Naive B cell (primary cell): ENCODE measurements at regions not wholly inside any gene's neighbourhood (a gene's known extent, or its start where the extent isn't known, plus 50 kb on each side); places are given as distances from the start of the nearest gene placed in this dataset.
"Not testable (repeated sequence)": the region's sequence is repeated elsewhere in the genome, so short reads cannot be mapped to it uniquely, and the experiment has no call there.

Experiments used
- ATAC-seq, 2 donors: fragments of 150-1000 bp; cut with Tn5 transposase; 2 replicates each; pipeline ENCODE4 v1.10.0; 2021; ENCODE audit warnings: low read depth in 2 of 2, mild to moderate bottlenecking in 2 of 2, moderate library complexity in 2 of 2
- DNase-seq: peaks from one replicate; pipeline ENCODE4 v3.0.0; 2022
- H3K27ac Mint-ChIP-seq, 6 donors: one replicate each; pipeline ENCODE4 v1.8.0; 2020 to 2022; ENCODE audit warnings: mild to moderate bottlenecking in 6 of 6, mixed read lengths in 6 of 6, moderate library complexity in 5 of 6, inconsistent platforms in 2 of 6
- H3K27me3 Mint-ChIP-seq, 3 donors: one replicate each; pipeline ENCODE4 v1.8.0; 2021 to 2022; ENCODE audit warnings: mixed read lengths in 3 of 3, mild to moderate bottlenecking in 1 of 3
- H3K36me3 Mint-ChIP-seq, 2 donors: one replicate each; pipeline ENCODE4 v1.8.0; 2020 to 2022; ENCODE audit warnings: mixed read lengths in 2 of 2, inconsistent platforms in 1 of 2, mild to moderate bottlenecking in 1 of 2
- H3K4me1 Mint-ChIP-seq, 3 donors: one replicate each; pipeline ENCODE4 v1.8.0; 2020 to 2022; ENCODE audit warnings: mixed read lengths in 3 of 3, inconsistent platforms in 1 of 3, mild to moderate bottlenecking in 1 of 3, moderate library complexity in 1 of 3
- H3K4me3 Mint-ChIP-seq, 8 donors: one replicate each; pipeline ENCODE4 v1.8.0; 2020 to 2022; ENCODE audit warnings: mild to moderate bottlenecking in 8 of 8, mixed read lengths in 8 of 8, moderate library complexity in 8 of 8, inconsistent platforms in 2 of 8
- H3K9me3 Mint-ChIP-seq, 7 donors: one replicate each; pipeline ENCODE4 v1.8.0; 2020 to 2022; ENCODE audit warnings: mixed read lengths in 7 of 7, mild to moderate bottlenecking in 5 of 7, inconsistent platforms in 2 of 7, moderate library complexity in 1 of 7

DNA sequence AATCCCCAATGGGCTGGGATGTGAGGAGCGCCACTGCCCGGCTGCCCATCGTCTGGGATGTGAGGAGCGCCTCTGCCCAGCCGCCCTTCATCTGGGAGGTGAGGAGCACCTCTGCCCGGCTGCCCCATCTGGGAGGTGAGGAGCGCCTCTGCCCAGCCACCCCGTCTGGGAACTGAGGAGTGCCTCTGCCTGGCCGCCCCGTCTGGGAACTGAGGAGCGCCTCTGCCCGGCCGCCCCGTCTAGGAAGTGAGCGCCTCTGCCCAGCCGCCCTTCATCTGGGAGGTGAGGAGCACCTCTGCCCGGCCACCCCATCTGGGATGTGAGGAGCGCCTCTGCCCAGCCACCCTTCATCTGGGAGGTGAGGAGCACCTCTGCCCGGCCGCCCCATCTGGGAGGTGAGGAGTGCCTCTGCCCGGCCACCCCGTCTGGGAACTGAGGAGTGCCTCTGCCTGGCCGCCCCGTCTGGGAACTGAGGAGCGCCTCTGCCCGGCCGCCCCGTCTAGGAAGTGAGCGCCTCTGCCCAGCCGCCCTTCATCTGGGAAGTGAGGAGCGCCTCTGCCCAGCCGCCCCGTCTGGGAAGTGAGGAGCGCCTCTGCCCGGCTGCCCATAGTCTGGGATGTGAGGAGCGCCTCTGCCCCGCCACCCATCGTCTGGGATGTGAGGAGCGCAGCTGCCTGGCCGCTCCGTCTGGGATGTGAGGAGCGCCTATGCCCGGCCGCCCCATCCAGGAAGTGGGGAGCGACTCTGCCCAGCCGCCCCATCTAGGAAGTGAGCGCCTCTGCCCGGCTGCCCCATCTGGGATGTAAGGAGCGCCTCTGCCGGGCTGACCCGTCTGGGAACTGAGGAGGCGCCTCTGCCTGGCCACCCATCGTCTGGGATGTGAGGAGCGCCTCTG lies 1085.7 kb downstream of the TYW1 start:
- H3K27me3 Mint-ChIP-seq, H3K4me1 Mint-ChIP-seq, H3K36me3 Mint-ChIP-seq, H3K4me3 Mint-ChIP-seq, H3K27ac Mint-ChIP-seq, DNase-seq, ATAC-seq: not testable (repeated sequence)
- H3K9me3 Mint-ChIP-seq: peaks cover 12 to 34% (median 27%) of the 10 kb centered on the region in 7 donors

DNA sequence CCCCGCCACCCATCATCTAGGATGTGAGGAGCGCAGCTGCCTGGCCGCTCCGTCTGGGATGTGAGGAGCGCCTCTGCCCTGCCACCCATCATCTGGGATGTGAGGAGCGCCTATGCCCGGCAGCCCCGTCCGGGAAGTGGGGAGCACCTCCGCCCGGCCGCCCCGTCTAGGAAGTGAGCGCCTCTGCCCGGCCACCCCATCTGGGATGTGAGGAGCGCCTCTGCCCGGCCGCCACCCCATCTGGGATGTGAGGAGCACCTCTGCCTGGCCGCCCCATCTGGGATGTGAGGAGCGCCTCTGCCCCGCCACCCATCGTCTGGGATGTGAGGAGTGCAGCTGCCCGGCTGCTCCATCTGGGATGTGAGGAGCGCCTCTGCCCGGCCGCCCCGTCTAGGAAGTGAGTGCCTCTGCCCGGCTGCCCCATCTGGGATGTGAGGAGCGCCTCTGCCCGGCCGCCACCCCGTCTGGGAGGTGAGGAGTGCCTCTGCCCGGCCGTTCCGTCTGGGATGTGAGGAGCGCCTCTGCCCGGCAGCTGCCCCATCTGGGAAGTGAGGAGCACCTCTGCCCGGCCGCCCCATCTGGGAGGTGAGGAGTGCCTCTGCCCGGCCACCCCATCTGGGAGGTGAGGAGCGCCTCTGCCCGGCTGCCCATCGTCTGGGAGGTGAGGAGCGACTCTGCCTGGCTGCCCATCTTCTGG lies 1086.5 kb downstream of the TYW1 start:
- not testable (repeated sequence) for H3K4me3 Mint-ChIP-seq, ATAC-seq, H3K4me1 Mint-ChIP-seq, DNase-seq, H3K36me3 Mint-ChIP-seq, H3K27ac Mint-ChIP-seq, H3K27me3 Mint-ChIP-seq
- peaks cover 12 to 34% (median 26%) of the 10 kb centered on the region in 7 donors for H3K9me3 Mint-ChIP-seq

DNA sequence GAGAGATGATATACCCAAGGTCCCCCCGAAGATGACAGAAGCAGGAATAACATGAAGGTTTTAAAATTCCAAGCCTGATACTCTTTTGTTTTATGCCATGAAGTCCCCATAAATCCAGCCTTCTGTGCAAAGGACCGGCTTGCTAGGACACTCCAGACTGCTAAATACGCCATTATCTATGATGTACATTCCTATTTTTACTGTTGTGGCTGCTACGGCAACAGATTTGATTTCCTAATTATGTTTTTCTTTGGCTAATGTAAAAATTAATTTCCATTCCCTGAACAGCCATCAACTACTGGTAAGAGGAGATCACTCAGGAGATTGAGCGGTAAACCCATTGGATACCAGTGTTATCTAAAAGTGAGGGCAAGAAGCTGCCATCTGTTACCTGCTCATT lies 1090.8 kb downstream of the TYW1 start:
- no peak for DNase-seq
- Mint-ChIP-seq H3K36me3 (no peaks in the 10 kb centered on the region), H3K27ac (no peak overlapping the region), H3K27me3 (no peaks in the 10 kb centered on the region), H3K4me1 (no peaks in the 10 kb centered on the region), H3K4me3 (no peak overlapping the region), H3K9me3 (peaks cover 3 to 41% (median 18%) of the 10 kb centered on the region in 7 donors)
- no peak for ATAC-seq

DNA sequence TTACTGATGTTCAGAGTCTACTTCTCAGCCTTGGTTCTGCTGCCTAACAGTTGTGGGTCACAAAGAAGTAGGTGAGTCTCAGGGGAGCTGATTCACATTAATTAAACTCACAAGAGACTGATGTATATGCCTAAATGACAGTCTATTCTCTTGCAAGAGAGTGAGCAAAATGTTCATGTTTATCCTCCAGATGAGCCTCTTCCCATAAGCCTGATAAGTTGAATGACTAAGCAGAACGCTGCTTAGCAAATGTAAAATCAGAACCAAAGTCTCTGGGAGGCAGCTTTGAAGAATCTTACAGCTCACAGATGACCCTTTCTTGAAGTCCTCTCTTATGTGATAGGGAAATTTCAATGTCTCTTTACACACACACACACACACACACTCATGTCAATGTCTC lies 1092.2 kb downstream of the TYW1 start:
- H3K9me3 Mint-ChIP-seq: peaks cover 7 to 41% (median 20%) of the 10 kb centered on the region in 7 donors
- H3K36me3 Mint-ChIP-seq: no peaks in the 10 kb centered on the region
- H3K27me3 Mint-ChIP-seq: no peaks in the 10 kb centered on the region

DNA sequence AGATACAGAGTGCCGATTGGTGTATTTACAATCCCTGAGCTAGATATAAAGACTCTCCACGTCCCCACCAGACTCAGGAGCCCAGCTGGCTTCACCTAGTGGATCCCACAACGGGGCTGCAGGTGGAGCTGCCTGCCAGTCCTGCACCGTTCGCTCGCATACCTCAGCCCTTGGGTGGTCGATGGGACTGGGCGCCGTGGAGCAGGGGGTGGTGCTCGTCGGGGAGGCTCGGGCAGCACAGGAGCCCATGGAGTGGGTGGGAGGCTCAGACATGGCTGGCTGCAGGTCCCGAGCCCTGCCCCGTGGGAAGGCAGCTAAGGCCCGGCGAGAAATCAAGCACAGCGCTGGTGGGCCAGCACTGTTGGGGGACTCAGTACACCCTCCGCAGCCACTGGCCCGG lies 1093.6 kb downstream of the TYW1 start:
- not testable (repeated sequence) for ATAC-seq, H3K4me1 Mint-ChIP-seq, DNase-seq, H3K36me3 Mint-ChIP-seq, H3K27me3 Mint-ChIP-seq, H3K27ac Mint-ChIP-seq, H3K4me3 Mint-ChIP-seq
- H3K9me3 Mint-ChIP-seq: peaks cover 2 to 39% (median 18%) of the 10 kb centered on the region in 7 donors

More for the DNA sequence above, 1092.2 kb downstream of the TYW1 start:
- H3K27ac Mint-ChIP-seq: no peak overlapping the region
- DNase-seq (no peak), ATAC-seq (no peak)
- H3K4me1 Mint-ChIP-seq: no peaks in the 10 kb centered on the region
- no peak overlapping the region for H3K4me3 Mint-ChIP-seq

DNA sequence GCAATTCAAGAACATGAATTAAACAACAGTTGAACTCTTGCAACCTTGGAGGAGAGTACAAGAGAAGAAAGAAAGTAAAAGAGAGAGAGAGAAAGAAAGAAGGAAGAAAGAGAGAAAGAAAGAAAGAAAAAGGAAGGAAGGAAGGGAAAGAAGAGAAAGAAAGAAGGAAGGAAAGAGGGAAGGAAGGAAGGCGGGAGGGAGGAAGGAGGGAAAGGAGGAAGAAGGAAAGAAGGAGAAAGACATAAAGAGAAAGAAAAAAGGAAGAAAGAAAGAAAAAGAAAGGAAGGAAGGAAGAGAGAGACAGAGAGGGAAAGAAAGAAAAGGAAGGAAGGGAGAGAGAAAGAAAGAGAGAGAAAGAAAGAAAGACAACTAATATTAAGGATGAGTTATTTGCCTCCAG lies 1106.7 kb downstream of the TYW1 start:
- no peak overlapping the region for H3K4me3 Mint-ChIP-seq
- H3K27ac Mint-ChIP-seq: no peak overlapping the region
- no peak for ATAC-seq
- DNase-seq: no peak
- H3K36me3 Mint-ChIP-seq: no peaks in the 10 kb centered on the region
- peaks cover 0 to 14% (median 2%) of the 10 kb centered on the region in 7 donors for H3K9me3 Mint-ChIP-seq
- no peaks in the 10 kb centered on the region for H3K27me3 Mint-ChIP-seq
- H3K4me1 Mint-ChIP-seq: no peaks in the 10 kb centered on the region

DNA sequence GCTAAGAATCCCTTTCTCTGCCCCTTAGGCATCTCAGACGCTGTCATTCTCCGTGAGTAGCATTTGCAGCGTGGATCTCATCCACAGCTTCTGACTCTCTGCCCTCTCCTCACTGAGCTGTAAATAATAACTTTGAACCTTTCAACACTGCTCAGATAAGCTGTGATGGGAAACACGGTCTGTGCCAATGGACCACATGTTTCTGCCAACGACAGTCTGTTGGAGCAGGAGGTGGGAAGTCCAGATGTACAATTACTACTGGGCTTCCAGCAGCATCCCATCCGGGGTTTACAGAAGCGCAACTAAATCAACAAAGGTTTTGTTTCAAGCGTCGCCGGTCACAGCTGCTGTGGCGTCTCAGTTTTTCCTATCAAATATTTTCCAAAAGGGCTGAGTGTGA lies 1110.6 kb downstream of the TYW1 start:
- no peak overlapping the region for H3K4me3 Mint-ChIP-seq

DNA sequence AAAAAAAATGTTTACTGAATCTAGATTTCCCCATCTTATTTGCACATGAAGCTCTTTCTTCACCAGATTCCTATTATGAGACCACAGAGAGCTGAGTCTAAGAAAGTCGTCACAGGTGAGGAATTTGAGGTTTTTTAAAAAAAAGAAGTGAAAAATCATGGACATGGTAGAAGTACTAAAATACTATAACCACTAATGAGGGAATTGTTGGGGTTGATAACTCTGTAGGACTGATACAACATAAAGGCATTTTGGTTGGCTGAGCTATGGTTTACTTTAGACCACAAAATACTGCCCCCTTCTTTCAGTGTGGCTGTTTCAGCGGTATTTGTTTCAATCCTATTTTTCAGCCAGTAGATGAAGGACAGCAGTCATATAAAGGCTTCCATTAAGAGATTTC lies 1111.3 kb downstream of the TYW1 start:
- Mint-ChIP-seq H3K27ac (no peak overlapping the region), H3K4me3 (no peak overlapping the region), H3K27me3 (no peaks in the 10 kb centered on the region)

More for the DNA sequence above, 1110.6 kb downstream of the TYW1 start:
- no peaks in the 10 kb centered on the region for H3K36me3 Mint-ChIP-seq
- no peaks in the 10 kb centered on the region for H3K4me1 Mint-ChIP-seq
- peaks cover 3 to 8% (median 4%) of the 10 kb centered on the region in 7 donors for H3K9me3 Mint-ChIP-seq
- H3K27ac Mint-ChIP-seq: no peak overlapping the region
- no peak for ATAC-seq
- DNase-seq: no peak
- no peaks in the 10 kb centered on the region for H3K27me3 Mint-ChIP-seq

DNA sequence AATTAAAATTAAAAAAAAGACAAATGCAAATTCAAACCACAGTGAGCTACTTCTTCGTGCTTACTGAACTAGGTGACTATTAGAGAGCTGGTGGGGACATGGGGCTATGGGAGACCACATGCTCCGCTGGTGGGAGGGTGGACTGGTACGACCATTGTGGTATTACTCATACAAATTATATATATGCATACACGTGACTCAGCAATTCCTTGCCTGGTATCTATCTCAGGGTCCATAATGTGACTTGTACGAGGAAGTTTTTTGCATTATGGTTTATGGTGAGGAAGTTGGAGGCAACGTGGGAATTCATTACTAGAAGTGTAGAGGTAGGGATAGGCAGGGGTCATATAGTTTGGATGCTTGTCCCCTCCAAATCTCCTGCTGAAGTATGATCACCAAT lies 1112.7 kb downstream of the TYW1 start:
- no peak for ATAC-seq
- Mint-ChIP-seq H3K27me3 (no peaks in the 10 kb centered on the region), H3K4me1 (no peaks in the 10 kb centered on the region), H3K9me3 (peaks cover 0 to 12% (median 3%) of the 10 kb centered on the region in 7 donors), H3K27ac (no peak overlapping the region), H3K4me3 (no peak overlapping the region), H3K36me3 (no peaks in the 10 kb centered on the region)
- DNase-seq: no peak

More for the DNA sequence above, 1111.3 kb downstream of the TYW1 start:
- Mint-ChIP-seq H3K36me3 (no peaks in the 10 kb centered on the region), H3K9me3 (peaks cover 0 to 10% (median 6%) of the 10 kb centered on the region in 7 donors), H3K4me1 (no peaks in the 10 kb centered on the region)
- ATAC-seq (no peak), DNase-seq (no peak)

DNA sequence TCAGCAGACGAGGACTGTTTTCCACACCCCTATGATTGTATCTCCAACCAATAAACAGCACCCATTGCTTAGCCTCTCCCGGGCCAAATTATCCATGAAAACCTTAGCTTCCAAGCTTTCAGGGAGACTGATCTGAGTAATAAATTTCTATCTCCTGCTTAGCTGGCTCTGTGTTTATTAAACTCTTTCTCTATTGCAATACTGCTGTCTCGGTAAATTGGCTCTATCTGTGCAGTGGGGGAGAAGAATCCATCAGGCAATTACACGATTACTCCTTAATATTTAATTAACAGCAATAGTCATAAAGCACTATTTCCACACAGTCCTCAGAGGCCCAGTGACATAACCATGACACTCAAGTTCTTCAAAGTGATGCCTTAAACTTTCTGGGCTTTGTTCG lies 1122.8 kb downstream of the TYW1 start:
- Mint-ChIP-seq H3K9me3 (peaks cover 11 to 49% (median 27%) of the 10 kb centered on the region in 7 donors), H3K27ac (no peak overlapping the region), H3K27me3 (no peaks in the 10 kb centered on the region), H3K4me3 (no peak overlapping the region), H3K4me1 (no peaks in the 10 kb centered on the region), H3K36me3 (peaks cover 0 to 9% of the 10 kb centered on the region in 2 donors)
- ATAC-seq: no peak
- no peak for DNase-seq

DNA sequence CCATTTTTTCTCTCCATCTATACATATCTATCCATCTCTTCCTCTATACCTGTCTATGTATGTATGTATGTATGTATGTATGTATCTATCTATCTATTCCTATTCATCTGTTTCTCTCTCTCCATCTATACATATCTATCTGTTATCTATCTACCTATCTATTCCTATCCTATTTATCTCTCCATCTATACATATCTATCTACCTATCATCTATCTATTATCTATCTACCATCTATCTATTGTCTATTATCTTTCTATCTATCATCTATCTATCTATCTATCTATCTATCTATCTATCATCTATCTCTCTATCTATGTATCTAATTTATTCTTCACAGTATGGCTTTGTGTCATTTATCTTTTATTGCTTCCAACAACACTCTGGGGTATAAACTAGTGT lies 1124.4 kb downstream of the TYW1 start:
- peaks cover 0 to 9% of the 10 kb centered on the region in 2 donors for H3K36me3 Mint-ChIP-seq
- peaks cover 11 to 44% (median 23%) of the 10 kb centered on the region in 7 donors for H3K9me3 Mint-ChIP-seq
- no peak overlapping the region for H3K27ac Mint-ChIP-seq
- DNase-seq (no peak), ATAC-seq (no peak)
- no peaks in the 10 kb centered on the region for H3K4me1 Mint-ChIP-seq
- no peak overlapping the region for H3K4me3 Mint-ChIP-seq
- no peaks in the 10 kb centered on the region for H3K27me3 Mint-ChIP-seq

DNA sequence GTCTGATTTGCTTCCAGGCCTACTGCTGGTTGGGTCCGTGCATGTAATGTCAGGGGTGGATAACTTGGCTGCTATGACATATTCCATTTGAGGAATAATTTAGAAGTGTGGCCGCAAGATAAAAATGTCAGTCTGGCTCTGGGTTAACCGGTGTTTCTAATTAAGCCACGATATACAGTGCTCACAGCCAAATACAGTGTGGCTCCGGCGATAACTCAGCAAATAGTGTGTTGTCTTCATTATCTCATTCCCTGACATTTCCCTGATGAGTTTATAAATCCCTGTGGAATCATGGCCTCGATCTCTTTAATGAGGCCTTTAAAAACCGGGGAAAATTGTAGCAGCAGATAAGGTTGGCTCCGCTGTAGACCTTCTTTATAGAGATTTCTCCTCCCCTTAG lies 1125.0 kb downstream of the TYW1 start:
- H3K27me3 Mint-ChIP-seq: no peaks in the 10 kb centered on the region
- DNase-seq: no peak
- no peaks in the 10 kb centered on the region for H3K4me1 Mint-ChIP-seq
- ATAC-seq: no peak
- no peak overlapping the region for H3K4me3 Mint-ChIP-seq
- H3K27ac Mint-ChIP-seq: no peak overlapping the region
- peaks cover 8 to 38% (median 23%) of the 10 kb centered on the region in 7 donors for H3K9me3 Mint-ChIP-seq
- peaks cover 0 to 9% of the 10 kb centered on the region in 2 donors for H3K36me3 Mint-ChIP-seq

DNA sequence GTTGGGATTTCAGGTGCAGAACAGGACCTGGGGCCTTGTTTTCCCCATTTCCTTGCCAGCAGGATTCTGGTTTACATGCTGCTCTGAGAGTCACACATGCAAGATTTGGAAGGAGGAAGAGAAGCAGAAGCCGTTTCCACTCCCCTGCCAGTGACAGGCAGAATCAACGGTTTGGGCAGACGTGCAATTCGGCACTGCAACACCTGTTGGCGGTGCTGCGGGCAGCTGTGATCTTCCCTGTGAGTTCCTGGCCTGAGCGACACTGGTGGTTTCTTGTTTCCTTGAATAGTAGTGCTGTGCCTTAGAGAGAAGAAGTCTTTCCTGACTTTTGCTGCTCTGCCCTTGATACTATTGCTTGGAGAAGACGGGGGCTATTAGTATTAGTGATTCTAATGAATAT lies 1126.2 kb downstream of the TYW1 start:
- no peaks in the 10 kb centered on the region for H3K4me1 Mint-ChIP-seq
- DNase-seq (no peak), ATAC-seq (no peak)
- no peaks in the 10 kb centered on the region for H3K27me3 Mint-ChIP-seq
- H3K9me3 Mint-ChIP-seq: peaks cover 6 to 37% (median 17%) of the 10 kb centered on the region in 7 donors
- peaks cover 0 to 9% of the 10 kb centered on the region in 2 donors for H3K36me3 Mint-ChIP-seq
- H3K27ac Mint-ChIP-seq: no peak overlapping the region
- no peak overlapping the region for H3K4me3 Mint-ChIP-seq

DNA sequence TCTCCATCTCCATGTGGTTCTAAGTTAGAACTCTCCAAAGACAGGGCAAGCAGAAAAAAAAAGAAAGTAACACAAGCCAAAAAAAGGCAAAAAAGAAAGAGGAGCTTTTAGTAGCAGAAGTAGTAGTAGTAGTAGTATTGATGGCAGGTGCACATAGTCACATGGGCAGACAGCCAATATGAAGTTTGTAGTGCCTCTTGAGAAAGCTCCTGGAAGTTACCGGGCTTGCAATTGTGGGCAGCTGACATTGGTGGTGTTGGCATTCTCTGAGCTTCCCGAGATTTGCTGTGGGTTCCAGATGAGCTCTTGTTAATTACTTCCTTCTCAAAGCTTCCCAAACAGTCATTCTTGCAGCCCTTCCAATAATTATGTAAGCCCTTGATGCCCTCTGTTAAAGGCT lies 1128.5 kb downstream of the TYW1 start:
- Mint-ChIP-seq H3K9me3 (peaks cover 0 to 18% (median 10%) of the 10 kb centered on the region in 7 donors), H3K36me3 (no peaks in the 10 kb centered on the region), H3K4me1 (no peaks in the 10 kb centered on the region), H3K4me3 (no peak overlapping the region), H3K27ac (no peak overlapping the region), H3K27me3 (peaks cover 0 to 4% (median 0%) of the 10 kb centered on the region in 3 donors)
- ATAC-seq (no peak), DNase-seq (no peak)
